Astrocyte (in vitro differentiated cells and primary cell): ENCODE measurements at regions not wholly inside any gene's neighbourhood (a gene's known extent, or its start where the extent isn't known, plus 50 kb on each side); places are given as distances from the start of the nearest gene placed in this dataset.

Experiments used
- DNase-seq: peaks from one replicate; pipeline ENCODE4 v3.0.0-alpha.2; 2010; ENCODE audit warnings: low read depth
- FAIRE-seq: peaks from 2 replicates; lab custom pipeline; 2011; peaks lifted over from hg19 to GRCh38; lab: Jason Lieb, UNC
- H2AFZ ChIP-seq: 2 replicates; pipeline ENCODE4 v1.6.0; 2012; ENCODE audit warnings: low read depth, low read length, inconsistent platforms
- H3K27ac ChIP-seq: 2 replicates; pipeline ENCODE4 v1.5.1; 2011; ENCODE audit warnings: low read depth, low read length, inconsistent platforms
- H3K27me3 ChIP-seq: 2 replicates; pipeline ENCODE4 v1.6.0; 2011; ENCODE audit warnings: low read length, inconsistent platforms; ENCODE audit not compliant: insufficient read depth
- H3K36me3 ChIP-seq: 2 replicates; pipeline ENCODE4 v1.5.1; 2011; ENCODE audit warnings: low read length, inconsistent platforms; ENCODE audit not compliant: insufficient read depth
- H3K4me1 ChIP-seq: 2 replicates; pipeline ENCODE4 v1.5.1; 2011; ENCODE audit warnings: low read length, inconsistent platforms; ENCODE audit not compliant: insufficient read depth
- H3K4me2 ChIP-seq: 2 replicates; pipeline ENCODE4 v1.6.0; 2012; ENCODE audit warnings: low read length, inconsistent platforms
- H3K4me3 ChIP-seq: 2 replicates; pipeline ENCODE4 v1.5.1; 2011; ENCODE audit warnings: low read depth, mild to moderate bottlenecking, low read length, inconsistent platforms; ENCODE audit not compliant: insufficient read depth
- H3K79me2 ChIP-seq: 2 replicates; pipeline ENCODE4 v1.6.0; 2012; ENCODE audit warnings: mild to moderate bottlenecking, low read length, inconsistent platforms; ENCODE audit not compliant: insufficient read depth
- H3K9ac ChIP-seq: 2 replicates; pipeline ENCODE4 v1.6.0; 2012; ENCODE audit warnings: mild to moderate bottlenecking, low read length, inconsistent platforms
- H3K9me3 ChIP-seq: 2 replicates; pipeline ENCODE4 v1.5.1; 2012; ENCODE audit warnings: low read depth, mild to moderate bottlenecking, low read length, inconsistent platforms; ENCODE audit not compliant: insufficient read depth
- H4K20me1 ChIP-seq: 2 replicates; pipeline ENCODE4 v1.6.0; 2012; ENCODE audit warnings: low read length, inconsistent platforms; ENCODE audit not compliant: insufficient read depth
- H3K27ac Mint-ChIP-seq: one replicate; pipeline ENCODE4 v1.8.0; 2021; ENCODE audit warnings: mild to moderate bottlenecking, mixed read lengths; ENCODE audit not compliant: unreplicated experiment
- H3K27me3 Mint-ChIP-seq: one replicate; pipeline ENCODE4 v1.8.0; 2021; ENCODE audit warnings: low read depth, mixed read lengths; ENCODE audit not compliant: unreplicated experiment
- H3K36me3 Mint-ChIP-seq: one replicate; pipeline ENCODE4 v1.8.0; 2021; ENCODE audit warnings: low read depth, mixed read lengths; ENCODE audit not compliant: unreplicated experiment
- H3K4me1 Mint-ChIP-seq: one replicate; pipeline ENCODE4 v1.8.0; 2021; ENCODE audit warnings: low read depth, mixed read lengths; ENCODE audit not compliant: unreplicated experiment
- H3K4me3 Mint-ChIP-seq: one replicate; pipeline ENCODE4 v1.8.0; 2021; ENCODE audit warnings: mild to moderate bottlenecking, moderate library complexity, mixed read lengths; ENCODE audit not compliant: unreplicated experiment
- H3K9me3 Mint-ChIP-seq: one replicate; pipeline ENCODE4 v1.8.0; 2021; ENCODE audit warnings: mild to moderate bottlenecking, mixed read lengths; ENCODE audit not compliant: unreplicated experiment
- CTCF ChIP-seq: IDR thresholded peaks from 2 replicates; pipeline ENCODE4 v1.5.1; 2011; ENCODE audit warnings: low read depth, mild to moderate bottlenecking, inconsistent platforms, low read length, moderate library complexity; ENCODE audit not compliant: insufficient read depth
- EZH2 ChIP-seq: IDR thresholded peaks from 2 replicates; pipeline ENCODE4 v1.6.1; 2012; ENCODE audit warnings: mild to moderate bottlenecking, low read length, inconsistent platforms; ENCODE audit not compliant: insufficient read depth

- H4K20me1 ChIP-seq = no peaks in the 10 kb centered on the region
- no peak overlapping the region for H3K27ac ChIP-seq
- H3K9ac ChIP-seq = no peak overlapping the region
- no peak overlapping the region for H2AFZ ChIP-seq
- H3K27me3 ChIP-seq = no peaks in the 10 kb centered on the region
- Mint-ChIP-seq H3K4me1 (no peaks in the 10 kb centered on the region), H3K9me3 (no peaks in the 10 kb centered on the region), H3K4me3 (no peak overlapping the region), H3K36me3 (no peaks in the 10 kb centered on the region), H3K27ac (no peak overlapping the region), H3K27me3 (peaks cover 44% of the 10 kb centered on the region)
- FAIRE-seq (no peak), DNase-seq (no peak)
- TF ChIP-seq EZH2 (no peak), CTCF (no peak)
- no peak overlapping the region for H3K4me2 ChIP-seq
- no peaks in the 10 kb centered on the region for H3K36me3 ChIP-seq
- no peaks in the 10 kb centered on the region for H3K4me1 ChIP-seq
- no peaks in the 10 kb centered on the region for H3K79me2 ChIP-seq
- H3K4me3 ChIP-seq = no peak overlapping the region
- H3K9me3 ChIP-seq = peaks cover 6% of the 10 kb centered on the region
Observed at GRCh38 chr16:5463820-5464219, 366.2 kb upstream of the EEF2KMT start.

- Histone ChIP-seq H3K9ac (no peak overlapping the region), H3K36me3 (no peaks in the 10 kb centered on the region), H3K79me2 (no peaks in the 10 kb centered on the region), H3K4me3 (no peak overlapping the region), H3K27me3 (no peaks in the 10 kb centered on the region), H4K20me1 (no peaks in the 10 kb centered on the region), H2AFZ (no peak overlapping the region), H3K9me3 (peaks cover 6% of the 10 kb centered on the region), H3K4me2 (no peak overlapping the region), H3K4me1 (no peaks in the 10 kb centered on the region), H3K27ac (no peak overlapping the region)
- Mint-ChIP-seq H3K9me3 (no peaks in the 10 kb centered on the region), H3K36me3 (no peaks in the 10 kb centered on the region), H3K27me3 (peaks cover 41% of the 10 kb centered on the region), H3K4me3 (no peak overlapping the region), H3K4me1 (no peaks in the 10 kb centered on the region), H3K27ac (no peak overlapping the region)
- DNase-seq = no peak
- no peak for TF ChIP-seq CTCF
- FAIRE-seq = no peak
Observed at GRCh38 chr16:5461574-5461973, 364.0 kb upstream of the EEF2KMT start.

GRCh38 chr16:5461141-5461540 is 363.5 kb upstream of the EEF2KMT start:
- FAIRE-seq = no peak
- H3K4me3 Mint-ChIP-seq = no peak overlapping the region
- H3K9me3 ChIP-seq = peaks cover 6% of the 10 kb centered on the region

More at GRCh38 chr16:5461141-5461540, 363.5 kb upstream of the EEF2KMT start:
- DNase-seq = no peak
- Histone ChIP-seq H3K9ac (no peak overlapping the region), H3K27ac (no peak overlapping the region), H3K79me2 (no peaks in the 10 kb centered on the region), H3K4me1 (no peaks in the 10 kb centered on the region), H3K4me3 (no peak overlapping the region), H4K20me1 (no peaks in the 10 kb centered on the region), H3K36me3 (no peaks in the 10 kb centered on the region), H3K4me2 (no peak overlapping the region), H2AFZ (no peak overlapping the region), H3K27me3 (no peaks in the 10 kb centered on the region)
- no peak for TF ChIP-seq EZH2
- no peak for TF ChIP-seq CTCF
- no peaks in the 10 kb centered on the region for H3K9me3 Mint-ChIP-seq
- peaks cover 40% of the 10 kb centered on the region for H3K27me3 Mint-ChIP-seq
- no peaks in the 10 kb centered on the region for H3K36me3 Mint-ChIP-seq
- H3K27ac Mint-ChIP-seq = no peak overlapping the region
- H3K4me1 Mint-ChIP-seq = no peaks in the 10 kb centered on the region
